Retina (tissue), 1 donor: ENCODE measurements at regions not wholly inside any gene's neighbourhood (a gene's known extent, or its start where the extent isn't known, plus 50 kb on each side); places are given as distances from the start of the nearest gene placed in this dataset.
"Not testable (repeated sequence)": the region's sequence is repeated elsewhere in the genome, so short reads cannot be mapped to it uniquely, and the experiment has no call there.

Source experiments
- DNase-seq: peaks from one replicate; pipeline ENCODE4 v3.0.0-alpha.2; 2016

DNA sequence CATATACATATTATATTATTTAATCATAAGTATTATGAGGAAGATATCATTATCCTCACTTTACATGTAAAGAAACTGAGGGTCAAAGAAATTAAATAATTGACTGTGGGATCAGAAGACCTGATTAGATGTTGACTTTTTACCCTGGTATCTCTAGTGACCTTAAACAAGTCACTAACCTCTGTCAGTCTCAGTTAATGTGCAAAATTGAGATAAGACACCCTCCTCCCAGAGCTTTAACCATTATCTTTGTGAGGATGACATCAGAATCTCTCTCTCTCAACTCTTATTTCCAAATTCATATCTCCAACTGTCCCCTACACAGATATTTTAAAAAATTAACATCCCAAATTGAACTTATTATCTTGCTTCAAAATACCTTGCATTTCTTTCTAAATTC, 177.8 kb downstream of the KLHL28 start:
- no peak for DNase-seq

GRCh38 chr14:44782775-44783238, 178.9 kb downstream of the KLHL28 start:
- DNase-seq = no peak

- DNase-seq = no peak
Observed at GRCh38 chr14:44780989-44781388, 180.8 kb downstream of the KLHL28 start.

GRCh38 chr14:44778604-44779003, 183.1 kb downstream of the KLHL28 start:
- no peak for DNase-seq

DNA sequence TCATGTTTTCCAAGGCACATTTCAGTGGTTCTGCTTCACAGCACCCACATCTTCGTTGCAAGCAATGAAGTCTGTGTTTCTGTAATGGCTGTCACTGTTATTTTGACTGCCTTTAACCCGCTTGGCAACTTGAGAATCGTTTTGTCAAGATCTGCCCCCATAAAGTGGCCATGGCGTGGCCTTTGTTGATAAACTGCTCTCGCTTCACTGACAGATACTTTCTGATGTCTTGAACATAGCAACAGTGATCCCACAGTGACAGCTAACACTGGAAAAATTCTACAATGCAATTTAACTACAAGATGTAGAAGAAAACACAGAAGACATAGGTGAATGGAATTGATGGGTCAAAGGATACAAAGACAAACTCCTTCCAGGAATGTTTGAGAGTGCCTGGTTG, 184.2 kb downstream of the KLHL28 start:
- no peak for DNase-seq

DNA sequence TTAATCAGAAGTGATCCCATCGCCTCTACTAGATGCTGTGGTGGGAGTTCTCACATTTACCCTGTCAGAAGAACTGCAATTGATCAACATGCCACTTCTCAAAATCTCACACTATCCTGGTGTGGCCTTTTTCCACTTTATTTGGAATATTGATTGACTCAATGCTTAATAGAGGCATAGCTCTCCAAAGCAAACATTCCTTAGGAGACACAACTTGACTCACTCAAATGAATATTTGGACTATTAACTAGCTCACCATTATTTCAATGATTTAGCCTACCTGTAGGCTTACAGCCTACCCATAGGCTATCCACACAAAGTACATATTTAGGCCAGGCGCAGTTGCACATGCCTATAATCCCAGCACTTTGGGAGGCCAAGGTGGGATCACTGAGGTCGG, 186.5 kb downstream of the KLHL28 start:
- DNase-seq = no peak

DNA sequence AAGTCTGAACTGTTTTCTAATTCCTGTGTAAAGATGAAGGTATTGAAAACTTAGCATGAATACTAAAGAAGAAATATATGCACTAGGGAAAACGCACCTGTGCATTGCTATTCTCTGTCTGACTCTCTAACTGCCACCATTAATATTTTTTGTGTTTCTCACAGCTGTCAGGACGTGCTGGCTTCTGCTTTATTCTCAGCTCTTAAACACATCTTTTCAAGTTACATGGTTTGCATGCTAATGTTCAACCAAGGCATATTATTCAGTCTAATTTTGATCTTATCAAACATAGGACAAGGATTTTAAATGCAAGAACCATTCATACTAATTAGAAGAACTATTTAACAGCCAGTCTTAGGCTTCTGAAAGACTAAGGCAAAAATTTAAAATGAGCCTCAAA, 187.4 kb downstream of the KLHL28 start:
- no peak for DNase-seq

- DNase-seq = no peak
Observed at GRCh38 chr14:44771496-44771895, 190.3 kb downstream of the KLHL28 start.

GRCh38 chr14:44770201-44770600, 191.5 kb downstream of the KLHL28 start:
- DNase-seq = no peak

DNA sequence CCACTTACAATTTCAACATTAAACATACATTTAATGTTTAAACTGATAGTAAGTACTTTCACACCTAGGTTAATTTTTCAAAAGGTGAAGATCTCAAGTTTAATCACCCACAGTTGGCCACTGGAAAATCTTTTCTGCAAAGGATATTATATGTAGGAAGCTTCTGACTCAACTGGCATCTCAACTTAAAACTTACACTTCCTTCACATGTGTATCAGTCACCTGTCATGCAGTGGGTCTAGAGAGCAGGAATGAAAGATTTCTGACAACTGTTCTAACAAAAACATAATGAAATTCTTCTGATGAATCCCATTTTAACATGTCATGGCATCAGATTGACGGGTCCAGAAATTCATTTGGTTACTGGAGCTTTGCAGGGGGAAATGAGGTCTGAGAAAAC, 192.8 kb downstream of the KLHL28 start:
- DNase-seq = no peak

DNA sequence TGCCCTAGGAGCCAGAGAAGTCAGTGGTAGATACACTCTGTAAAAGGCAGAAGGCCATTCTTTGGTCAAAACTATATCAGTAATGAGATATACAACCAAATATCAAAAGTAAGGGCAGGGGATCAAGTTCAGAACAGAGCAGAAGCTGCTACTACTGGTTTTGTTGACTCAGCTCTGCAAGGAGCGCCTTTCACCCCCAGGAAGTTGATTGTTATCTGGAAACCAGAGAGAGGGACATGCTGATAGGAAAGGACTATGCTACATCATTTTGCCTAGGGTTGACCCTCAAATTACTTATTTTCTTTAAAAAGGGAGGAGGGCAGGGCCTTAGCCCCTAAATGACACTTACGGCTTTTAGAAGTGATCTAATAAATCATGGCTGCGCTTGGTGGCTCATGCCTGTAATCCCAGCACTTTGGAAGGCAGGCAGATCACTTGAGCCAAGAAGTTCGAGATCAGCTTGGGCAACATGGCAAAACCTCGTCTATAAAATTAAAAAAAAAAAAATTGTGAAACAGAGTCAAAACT, 194.0 kb downstream of the KLHL28 start:
- DNase-seq = no peak

GRCh38 chr14:44766285-44766684, 195.5 kb downstream of the KLHL28 start:
- no peak for DNase-seq

DNA sequence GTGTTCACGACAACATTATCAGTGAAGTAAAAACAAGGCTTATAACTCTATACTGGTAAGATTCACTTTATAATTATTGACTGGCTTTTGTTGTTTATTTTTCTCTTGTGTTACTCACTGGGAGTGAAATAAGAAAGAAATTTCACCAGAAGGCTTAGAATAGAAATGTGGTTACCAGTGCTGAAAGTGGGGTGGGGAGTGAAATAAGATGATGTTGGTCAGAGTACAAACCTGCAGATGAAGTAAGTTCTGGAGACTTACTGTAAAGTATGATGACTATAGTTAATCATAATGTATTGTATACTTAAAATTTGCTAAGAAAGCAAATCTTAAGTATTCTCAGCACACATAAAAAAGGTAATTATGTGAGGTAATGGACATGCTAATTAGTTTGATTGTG, 198.4 kb downstream of the KLHL28 start:
- DNase-seq = no peak

- no peak for DNase-seq
Observed at GRCh38 chr14:44759277-44759676, 202.5 kb downstream of the KLHL28 start.

DNA sequence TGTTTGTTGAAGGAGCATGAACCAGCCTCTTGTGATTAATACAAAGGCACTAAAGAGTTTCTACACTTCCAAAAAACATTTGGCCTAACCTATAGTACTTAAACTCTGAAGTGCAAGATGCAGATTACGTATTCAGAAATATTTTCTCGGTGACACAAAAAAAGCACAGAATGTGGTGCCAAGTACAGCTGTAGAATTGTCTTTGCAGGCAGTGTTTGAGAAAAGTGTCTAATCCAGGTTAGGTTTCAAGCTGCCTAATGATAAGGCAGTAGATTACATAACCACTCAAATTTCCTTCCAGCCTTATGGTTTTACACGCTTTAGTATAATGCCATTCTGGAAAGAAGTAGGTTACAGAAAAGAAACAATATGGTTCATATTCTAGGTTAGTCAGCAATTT, 205.2 kb downstream of the KLHL28 start:
- no peak for DNase-seq

GRCh38 chr14:44745371-44745770, 216.4 kb downstream of the KLHL28 start:
- no peak for DNase-seq

- DNase-seq = no peak
Observed at GRCh38 chr14:44742202-44742601, 219.5 kb downstream of the KLHL28 start.

- DNase-seq = no peak
Observed at GRCh38 chr14:44741431-44741830, 220.3 kb downstream of the KLHL28 start.

DNA sequence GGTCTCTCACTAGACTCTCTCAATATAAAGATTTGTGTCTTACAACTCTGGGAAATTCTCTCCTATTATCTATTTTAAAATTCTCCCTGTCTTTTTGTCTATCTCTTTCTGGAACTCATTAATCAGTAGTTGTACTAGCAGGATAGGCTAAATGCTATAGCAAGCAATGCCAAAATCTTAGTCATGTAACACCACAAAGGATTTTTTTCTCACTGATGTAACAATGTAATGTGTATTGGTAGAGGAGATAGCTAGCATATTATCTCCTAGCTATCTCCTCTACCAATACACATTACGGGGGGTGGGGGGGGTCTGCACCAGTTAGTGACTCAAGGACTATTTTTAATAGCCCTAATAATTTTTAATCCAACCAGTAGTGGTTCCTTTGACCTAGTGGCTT, 225.4 kb downstream of the KLHL28 start:
- DNase-seq = no peak

DNA sequence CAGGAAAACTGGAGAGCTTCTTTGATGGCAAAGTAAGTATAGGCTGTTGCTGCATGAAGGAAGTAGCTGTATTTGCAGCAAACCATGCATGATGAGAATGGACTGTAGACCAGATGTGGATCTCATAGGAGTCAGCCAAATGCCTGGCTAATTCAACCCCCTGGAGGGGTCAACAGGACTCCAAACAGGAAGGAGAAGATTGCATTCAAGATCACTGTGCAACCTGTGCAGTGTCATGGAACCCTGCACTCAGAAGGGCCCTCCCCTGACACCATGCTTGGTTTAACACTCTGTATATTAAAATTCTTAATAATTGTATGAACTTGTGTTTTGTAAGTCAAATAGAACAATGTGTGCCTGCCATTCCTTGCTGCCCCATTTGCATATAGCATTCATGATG, 225.1 kb upstream of the FSCB start:
- DNase-seq = no peak

DNA sequence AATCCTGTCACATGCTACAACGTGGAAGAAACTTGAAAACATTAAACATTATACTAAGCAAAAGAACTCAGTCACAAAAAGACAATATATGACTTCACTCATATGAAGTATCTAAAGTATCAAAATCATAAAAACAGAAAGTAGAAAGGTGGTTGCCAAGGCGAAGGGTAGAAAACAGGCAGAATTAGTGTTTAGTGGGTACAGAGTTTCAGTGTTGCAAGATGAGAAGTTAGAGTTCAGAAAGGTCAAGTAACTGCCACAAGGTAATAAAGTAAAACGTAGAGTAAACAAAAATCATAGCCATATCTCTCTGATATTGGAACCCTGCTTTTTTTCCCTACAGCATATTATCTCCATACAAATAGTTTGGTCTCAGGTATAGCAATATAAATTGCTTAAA, 223.8 kb upstream of the FSCB start:
- no peak for DNase-seq

GRCh38 chr14:44721395-44721794, 214.3 kb upstream of the FSCB start:
- DNase-seq = not testable (repeated sequence)

- DNase-seq = no peak
Observed at GRCh38 chr14:44720707-44721106, 213.6 kb upstream of the FSCB start.

- DNase-seq = peak; percentile 23
Observed at GRCh38 chr14:44712024-44712815, 205.1 kb upstream of the FSCB start.
